ENCODE measurements at regions not wholly inside any gene's neighbourhood (a gene's known extent, or its start where the extent isn't known, plus 50 kb on each side); places are given as distances from the start of the nearest gene placed in this dataset.

- ChIA-PET CTCF (no interaction called here), POLR2A (no interaction called here)
- H3K9ac ChIP-seq (ENCODE audit: low read length): no peak overlapping the region
- H3K79me2 ChIP-seq (ENCODE audit: control insufficient read depth, insufficient read depth, low read length): no peaks in the 10 kb centered on the region
- TF ChIP-seq EZH2 (IDR thresholded peaks at IDR 0.05; ENCODE audit: borderline replicate concordance, insufficient read depth, low read depth, low read length, poor library complexity, severe bottlenecking) (no peak), CTCF (IDR thresholded peaks at IDR 0.05) (no peak)
- H3K27me3 Mint-ChIP-seq: peaks cover 6% of the 10 kb centered on the region
- no peak overlapping the region for H3K4me2 ChIP-seq (replicated peaks; ENCODE audit: low read depth, low read length, poor library complexity, severe bottlenecking)
- no peaks in the 10 kb centered on the region for H3K4me1 Mint-ChIP-seq
- H3K4me3 ChIP-seq (ENCODE audit: control extremely low read depth in 1 of 5, extremely low read depth in 1 of 5, insufficient read depth in 1 of 5, low read depth in 2 of 5, low read length in 4 of 5): no peak overlapping the region
- no peak overlapping the region for H3K4me3 Mint-ChIP-seq
- no peak for DNase-seq
- no peaks in the 10 kb centered on the region for H3K27me3 ChIP-seq (replicated peaks in 1 of 4; ENCODE audit: control extremely low read depth in 1 of 4, control insufficient read depth in 3 of 4, insufficient read depth in 4 of 4, low read length in 3 of 4)
- H3K4me1 ChIP-seq (ENCODE audit: control insufficient read depth in 2 of 2, insufficient read depth in 2 of 2, low read length in 2 of 2): no peaks in the 10 kb centered on the region
- intact Hi-C loops (cut with micrococcal nuclease): no loop called here
- WGBS (ENCODE audit: insufficient coverage): no CpG with 5 or more reads among the region's 1 CpG
- no peaks in the 10 kb centered on the region for H3K9me3 Mint-ChIP-seq (ENCODE audit: insufficient read depth)
- no peak for ATAC-seq (ENCODE audit: low read depth)
- H4K20me1 ChIP-seq (ENCODE audit: control insufficient read depth, insufficient read depth, low read length, poor library complexity, severe bottlenecking): no peaks in the 10 kb centered on the region
- H3K9me3 ChIP-seq (ENCODE audit: control extremely low read depth in 1 of 3, control insufficient read depth in 2 of 3, insufficient read depth in 1 of 3, low read length in 2 of 3): no peaks in the 10 kb centered on the region
- H3K27ac ChIP-seq (ENCODE audit: low read length in 2 of 2): no peak overlapping the region
- H2AFZ ChIP-seq (ENCODE audit: insufficient read depth, low read depth, low read length, poor library complexity, severe bottlenecking): no peak overlapping the region
- H3K36me3 ChIP-seq (replicated peaks in 1 of 2; ENCODE audit: control extremely low read depth in 1 of 2, control insufficient read depth in 1 of 2, extremely low read depth in 1 of 2, insufficient read depth in 2 of 2, low read length in 1 of 2): no peaks in the 10 kb centered on the region
- no peak overlapping the region for H3K27ac Mint-ChIP-seq
Measured at GRCh38 chr6:53985366-53985765, 125.9 kb upstream of the MLIP start.

GRCh38 chr6:53986165-53986720, 125.0 kb upstream of the MLIP start:
- TF ChIP-seq CTCF (IDR thresholded peaks at IDR 0.05) (no peak), EZH2 (IDR thresholded peaks at IDR 0.05; ENCODE audit: borderline replicate concordance, insufficient read depth, low read depth, low read length, poor library complexity, severe bottlenecking) (no peak)
- Mint-ChIP-seq H3K27me3 (peaks cover 6% of the 10 kb centered on the region), H3K27ac (no peak overlapping the region), H3K4me3 (no peak overlapping the region), H3K9me3 (ENCODE audit: insufficient read depth) (no peaks in the 10 kb centered on the region), H3K4me1 (no peaks in the 10 kb centered on the region)
- Histone ChIP-seq H3K79me2 (ENCODE audit: control insufficient read depth, insufficient read depth, low read length) (no peaks in the 10 kb centered on the region), H4K20me1 (ENCODE audit: control insufficient read depth, insufficient read depth, low read length, poor library complexity, severe bottlenecking) (no peaks in the 10 kb centered on the region), H2AFZ (ENCODE audit: insufficient read depth, low read depth, low read length, poor library complexity, severe bottlenecking) (no peak overlapping the region), H3K4me1 (ENCODE audit: control insufficient read depth in 2 of 2, insufficient read depth in 2 of 2, low read length in 2 of 2) (no peaks in the 10 kb centered on the region), H3K27me3 (replicated peaks in 1 of 4; ENCODE audit: control extremely low read depth in 1 of 4, control insufficient read depth in 3 of 4, insufficient read depth in 4 of 4, low read length in 3 of 4) (no peaks in the 10 kb centered on the region), H3K36me3 (replicated peaks in 1 of 2; ENCODE audit: control extremely low read depth in 1 of 2, control insufficient read depth in 1 of 2, extremely low read depth in 1 of 2, insufficient read depth in 2 of 2, low read length in 1 of 2) (no peaks in the 10 kb centered on the region), H3K27ac (ENCODE audit: low read length in 2 of 2) (no peak overlapping the region), H3K4me3 (ENCODE audit: control extremely low read depth in 1 of 5, extremely low read depth in 1 of 5, insufficient read depth in 1 of 5, low read depth in 2 of 5, low read length in 4 of 5) (no peak overlapping the region), H3K4me2 (replicated peaks; ENCODE audit: low read depth, low read length, poor library complexity, severe bottlenecking) (no peak overlapping the region), H3K9me3 (ENCODE audit: control extremely low read depth in 1 of 3, control insufficient read depth in 2 of 3, insufficient read depth in 1 of 3, low read length in 2 of 3) (no peaks in the 10 kb centered on the region), H3K9ac (ENCODE audit: low read length) (no peak overlapping the region)
- ATAC-seq (ENCODE audit: low read depth): no peak
- ChIA-PET CTCF (no interaction called here), POLR2A (no interaction called here)
- no peak for DNase-seq
- intact Hi-C loops (cut with micrococcal nuclease): no loop called here
- WGBS (ENCODE audit: insufficient coverage): no CpG with 5 or more reads among the region's 3 CpGs

Data from B cell (primary cell).